ENCODE measurements at regions not wholly inside any gene's neighbourhood (a gene's known extent, or its start where the extent isn't known, plus 50 kb on each side); places are given as distances from the start of the nearest gene placed in this dataset.

GRCh38 chr3:189554868-189555557 is 76.2 kb upstream of the TP63 start:
- TF ChIP-seq POLR2A (IDR thresholded peaks at IDR 0.05; ENCODE audit: low read depth, low read length) (no peak), CTCF (conservative IDR thresholded peaks at IDR 0.05; ENCODE audit: low read depth, low read length) (no peak), USF2 (IDR thresholded peaks at IDR 0.05; ENCODE audit: low read depth, low read length) (no peak), MAZ (IDR thresholded peaks at IDR 0.05; ENCODE audit: borderline replicate concordance, low read depth, low read length) (no peak), BHLHE40 (IDR thresholded peaks at IDR 0.05; ENCODE audit: low read depth, low read length) (no peak), FOS (IDR thresholded peaks at IDR 0.05; ENCODE audit: low read depth, low read length) (no peak)
